Esophagus mucosa (tissue), 1 donor: ENCODE measurements at regions not wholly inside any gene's neighbourhood (a gene's known extent, or its start where the extent isn't known, plus 50 kb on each side); places are given as distances from the start of the nearest gene placed in this dataset.

Experiments used
- ATAC-seq: fragments of 200-7000 bp; cut with Tn5 transposase; one replicate; pipeline ENCODE4 v1.9.1; 2020
- donor health status: DM: yes; HTN: yes; CAD: no.

DNA sequence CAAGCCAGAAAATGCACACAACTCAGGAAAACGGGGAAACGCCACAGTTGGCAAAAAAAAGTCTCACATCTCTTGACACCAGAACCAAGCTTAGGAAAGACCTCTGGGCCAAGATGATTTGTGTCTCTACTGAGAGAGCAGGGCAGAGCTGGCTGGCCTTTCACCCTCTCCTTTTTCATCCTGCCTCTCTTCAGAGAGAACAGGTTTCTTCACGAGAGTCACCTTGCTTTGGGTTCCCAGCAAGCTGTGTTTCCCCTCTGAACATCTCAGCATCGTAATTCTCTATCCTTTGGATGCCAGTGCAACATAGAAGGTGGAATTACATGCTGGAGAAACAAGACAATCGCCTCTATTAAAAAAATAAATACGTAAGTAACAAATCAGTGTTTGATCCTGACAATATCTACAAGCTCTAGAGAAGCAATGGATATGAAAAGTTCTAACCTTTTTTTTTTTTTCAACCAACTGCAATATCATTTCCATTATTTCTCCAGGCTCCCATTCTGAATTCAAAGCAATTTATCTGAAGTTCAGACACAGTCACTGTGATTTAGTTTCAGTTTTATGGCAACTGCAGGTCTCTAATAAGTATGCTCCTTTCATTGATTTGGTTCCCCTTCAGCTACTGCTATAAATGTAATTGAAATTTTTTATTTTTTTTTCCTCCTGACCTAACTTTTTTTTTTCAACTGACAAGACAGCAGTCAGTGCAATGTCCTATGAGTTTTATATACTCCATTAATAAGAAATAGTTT lies 708.6 kb downstream of the DTWD2 start:
- ATAC-seq = no peak

DNA sequence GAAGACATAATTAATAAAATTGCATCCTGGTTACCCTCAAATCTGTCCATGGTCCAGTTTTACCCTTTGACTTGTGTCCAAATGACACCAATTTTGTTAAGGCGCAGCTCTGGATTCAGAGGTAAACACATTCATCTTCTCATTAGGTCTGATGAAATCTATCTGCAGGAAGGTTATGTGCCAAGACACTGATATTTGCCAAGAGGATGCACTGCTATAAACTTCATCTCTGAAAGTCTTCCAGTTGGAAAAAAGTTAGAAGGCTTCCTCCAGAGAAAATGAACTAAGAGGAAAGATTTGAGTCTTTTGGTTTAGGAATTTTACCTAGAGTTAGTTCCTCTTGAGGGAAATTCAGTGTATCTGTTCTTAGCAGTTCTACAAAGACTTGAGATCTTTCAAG lies 717.8 kb downstream of the DTWD2 start:
- no peak for ATAC-seq

DNA sequence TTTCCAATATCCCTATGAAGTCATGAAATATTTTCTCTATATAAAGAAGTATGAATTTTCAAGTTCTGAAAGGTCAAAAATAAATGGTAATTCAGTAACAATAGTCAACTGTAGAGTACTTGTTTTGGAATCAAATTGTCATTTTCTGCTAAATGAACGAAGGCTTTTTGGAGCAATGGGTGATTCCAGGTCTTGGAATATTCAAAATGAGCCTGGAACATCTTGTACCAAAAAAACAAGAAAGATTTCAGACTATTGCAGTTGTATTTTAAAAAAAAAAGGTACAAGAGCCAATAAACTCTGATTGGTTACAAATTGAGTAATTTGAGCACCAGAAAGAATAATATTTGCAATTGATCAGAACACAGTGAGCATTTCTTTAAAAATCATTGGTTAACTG lies 730.1 kb downstream of the DTWD2 start:
- ATAC-seq = no peak

DNA sequence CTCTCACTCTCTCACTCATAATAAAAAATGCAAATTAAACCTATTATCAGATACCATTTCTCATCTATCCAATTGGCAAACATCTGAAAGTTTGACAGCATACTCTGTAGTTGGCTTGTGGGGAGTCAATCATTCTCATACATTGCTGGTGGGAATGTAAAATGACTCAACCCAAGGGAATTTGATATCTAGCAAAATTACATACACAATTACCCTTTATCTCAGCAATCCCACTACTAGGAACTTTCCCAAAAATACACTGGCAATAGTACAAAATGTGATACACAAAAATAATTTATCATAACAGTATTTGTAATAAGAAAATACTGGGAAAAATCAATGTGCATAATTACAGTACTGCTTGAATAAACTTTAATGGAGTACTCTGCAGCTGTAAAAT lies 731.3 kb downstream of the DTWD2 start:
- ATAC-seq = no peak

DNA sequence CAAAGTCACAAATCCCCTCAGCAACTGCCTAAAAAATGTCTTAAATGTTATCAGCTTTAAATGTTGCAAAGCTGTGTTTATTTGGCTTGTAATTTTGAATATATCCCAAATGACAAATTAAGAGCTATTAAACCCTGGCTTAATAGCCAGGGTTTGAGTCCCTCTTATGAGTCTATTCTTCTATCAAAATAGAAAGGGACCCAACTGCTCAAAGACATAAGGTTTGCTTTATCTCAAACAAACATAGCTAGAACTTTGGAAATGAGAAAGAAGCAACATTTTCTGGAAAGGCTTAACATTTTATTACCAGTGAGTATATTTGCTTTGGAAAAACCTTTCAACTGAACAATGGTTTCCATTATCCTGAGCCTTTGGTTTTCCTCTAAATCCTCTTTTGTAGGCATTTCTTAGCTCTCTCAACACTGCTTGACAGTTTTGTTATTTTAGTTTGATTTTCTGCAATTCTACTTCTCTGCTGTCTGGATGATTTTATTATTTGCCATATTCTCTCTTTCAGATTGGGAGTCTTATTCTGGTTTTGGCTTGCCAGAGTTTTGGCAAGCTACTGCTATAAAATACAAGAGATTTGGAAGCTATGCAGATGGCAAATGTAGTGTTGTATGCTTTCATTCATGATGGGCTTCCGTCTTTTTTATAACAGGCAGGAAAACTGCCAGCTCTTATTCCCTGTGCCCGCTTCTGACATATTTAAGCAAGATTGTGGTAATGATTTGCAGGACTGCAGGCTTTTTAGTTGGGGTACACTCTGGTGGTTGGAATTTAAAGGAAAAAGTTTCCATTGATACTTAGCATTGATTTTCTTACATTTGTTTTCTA lies 734.9 kb downstream of the DTWD2 start:
- no peak for ATAC-seq

DNA sequence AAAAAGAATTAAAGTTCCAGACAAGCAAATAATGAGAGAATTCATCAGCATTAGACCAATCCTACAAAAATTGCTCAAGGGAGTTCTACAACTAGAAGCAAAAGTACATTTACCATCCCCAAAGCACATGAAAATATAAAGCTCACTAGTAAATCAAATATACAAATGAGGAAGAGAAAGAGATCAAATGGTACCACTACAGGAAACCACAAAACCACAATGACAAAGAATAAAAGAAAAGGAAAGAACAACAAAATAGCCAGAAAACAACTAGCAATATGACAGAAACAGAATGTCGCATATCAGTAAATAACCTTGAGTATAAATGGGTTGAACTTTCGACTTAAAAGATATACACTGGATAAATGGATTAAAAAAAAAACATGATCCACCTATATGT lies 739.0 kb downstream of the DTWD2 start:
- no peak for ATAC-seq

DNA sequence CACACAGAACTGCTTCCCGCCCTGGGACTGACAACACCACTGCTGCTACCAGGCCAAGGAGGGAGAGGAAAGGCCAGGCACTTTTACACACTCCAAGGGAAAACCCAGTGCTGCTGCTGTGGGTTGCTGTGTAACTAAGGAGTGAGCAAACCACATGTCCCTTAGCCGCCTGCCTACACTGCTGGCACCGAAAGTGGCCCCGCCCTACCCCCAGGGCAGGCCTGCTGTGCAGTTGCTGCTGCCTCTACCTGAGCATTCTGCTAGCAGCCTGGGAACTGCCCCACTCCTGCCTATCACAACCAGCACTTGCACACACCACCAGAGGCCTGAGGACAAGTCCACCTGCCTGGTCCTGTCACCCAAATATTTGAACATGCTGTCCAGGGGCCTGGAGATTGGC lies 740.9 kb downstream of the DTWD2 start:
- ATAC-seq = no peak

DNA sequence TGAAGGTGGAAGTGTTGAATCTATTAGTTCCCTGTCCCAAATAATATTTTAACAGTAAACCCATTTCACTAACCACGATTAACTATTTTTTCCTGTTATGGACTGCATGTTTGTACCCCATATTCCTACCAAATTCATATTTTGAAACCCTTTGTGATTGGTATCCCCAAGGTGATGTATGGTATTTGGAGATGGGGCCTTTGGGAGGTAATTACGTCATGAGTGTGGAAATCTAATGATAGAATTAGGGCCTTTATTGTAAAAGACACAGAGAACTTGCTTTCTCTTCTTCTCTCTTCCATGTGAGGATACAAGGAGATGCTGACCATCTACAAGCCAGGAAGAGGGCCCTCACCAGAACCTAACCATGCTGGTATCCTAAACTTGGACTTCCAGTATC lies 744.7 kb downstream of the DTWD2 start:
- ATAC-seq = no peak

DNA sequence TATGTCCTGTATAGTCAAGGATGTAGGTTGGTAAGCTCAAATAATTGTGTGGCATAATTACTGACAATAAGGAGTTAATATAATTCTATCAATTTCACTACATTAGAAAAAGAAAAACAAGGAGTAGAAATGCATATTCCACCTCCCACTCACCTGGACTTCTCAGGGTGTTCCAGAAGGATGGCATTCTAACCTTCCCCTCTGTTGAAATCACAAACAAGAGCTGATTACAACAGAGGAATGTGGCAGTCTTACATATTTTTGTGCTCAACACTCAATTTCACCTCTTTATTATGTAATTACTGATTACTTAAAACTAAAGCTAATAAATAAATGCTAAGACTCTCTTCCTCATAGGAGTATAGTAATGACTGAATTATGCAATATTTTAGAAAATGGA lies 745.3 kb downstream of the DTWD2 start:
- ATAC-seq = no peak

DNA sequence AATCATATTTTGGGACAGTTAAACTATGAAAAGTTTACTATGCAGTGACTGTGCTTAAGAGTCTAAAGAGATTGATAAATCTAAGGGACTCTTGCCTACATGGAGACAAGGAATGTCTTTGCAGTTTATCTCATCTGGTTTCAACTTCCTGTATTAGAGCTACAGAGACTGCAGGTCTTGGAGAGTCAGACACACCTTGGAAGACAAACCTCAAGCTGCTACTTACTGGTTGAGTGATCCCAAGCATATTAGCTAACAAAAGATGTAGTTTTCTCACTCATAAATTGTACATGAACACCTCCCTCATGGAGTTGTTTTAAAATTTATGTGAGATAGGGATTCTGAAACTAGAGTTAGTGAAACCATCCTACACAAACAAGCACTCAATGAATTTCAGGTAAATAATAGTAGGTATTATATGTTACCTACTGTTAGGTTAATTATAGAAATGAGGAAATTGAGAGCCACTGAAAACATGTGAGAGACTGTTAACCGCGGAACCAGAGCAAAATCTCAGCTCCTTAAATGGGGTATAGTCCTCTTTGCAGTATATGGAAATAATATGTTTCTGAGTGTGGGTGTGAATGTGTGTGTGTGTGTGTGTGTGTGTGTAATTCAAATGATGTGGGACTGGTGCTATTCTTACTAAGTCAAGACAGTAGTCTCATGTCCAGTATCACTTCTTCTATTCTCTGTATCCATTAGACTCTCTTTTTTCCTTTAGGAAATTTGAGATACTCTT lies 752.1 kb downstream of the DTWD2 start:
- no peak for ATAC-seq

DNA sequence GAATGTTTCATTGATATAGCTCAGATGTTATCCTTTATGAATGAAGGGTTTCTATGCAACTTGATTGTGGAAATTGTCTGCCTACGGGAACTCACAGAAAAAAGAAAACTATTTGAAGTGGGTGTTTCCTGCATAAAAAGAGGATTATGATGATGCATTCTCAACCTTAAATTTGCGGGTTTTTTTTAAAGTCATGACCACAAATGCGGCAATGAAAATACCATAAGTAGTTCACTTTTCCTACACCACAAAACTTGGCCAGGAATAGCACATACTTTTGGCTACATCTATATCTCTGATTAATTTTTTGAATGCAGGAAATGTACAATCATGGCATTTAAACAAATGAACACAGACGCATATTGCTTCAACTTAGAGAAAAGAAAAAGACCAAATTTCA lies 754.7 kb downstream of the DTWD2 start:
- no peak for ATAC-seq

DNA sequence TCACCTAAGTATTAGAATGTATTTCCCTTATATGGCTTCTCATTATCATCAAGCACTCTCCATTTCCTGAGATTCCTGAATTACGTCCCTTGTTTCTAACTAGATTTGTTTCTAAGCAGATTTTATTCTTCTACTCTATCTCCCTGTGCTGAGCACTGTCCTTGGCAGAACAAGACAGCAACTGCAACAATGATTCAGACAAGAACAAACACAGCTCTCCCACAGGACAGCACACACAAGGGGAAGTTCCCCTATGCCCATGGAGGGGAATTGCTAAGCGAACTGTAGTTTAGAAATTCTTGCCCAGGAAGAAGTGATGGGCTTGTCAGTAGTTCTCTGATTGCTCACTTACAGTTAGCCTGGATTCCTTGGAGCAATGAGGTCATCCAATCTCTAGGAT lies 759.9 kb downstream of the DTWD2 start:
- ATAC-seq = no peak

DNA sequence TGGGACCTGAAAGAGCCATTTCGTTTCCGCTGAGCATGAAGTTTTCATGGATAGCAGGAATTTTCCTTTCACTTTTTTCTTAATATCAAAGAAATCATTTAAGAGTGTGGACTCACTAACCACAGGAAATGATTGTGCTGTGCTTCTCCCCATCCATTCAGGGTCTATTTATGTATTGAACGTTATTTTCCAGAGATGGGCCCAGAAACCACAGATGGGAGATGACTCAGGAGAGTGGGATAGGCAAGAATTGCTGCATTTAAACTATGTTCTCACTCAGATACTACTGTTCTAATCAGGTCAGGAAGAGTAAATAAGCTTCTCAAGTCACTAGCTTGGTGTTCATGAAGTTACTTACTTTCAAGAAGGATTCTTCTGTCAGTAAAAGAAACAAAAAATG lies 763.8 kb downstream of the DTWD2 start:
- ATAC-seq = no peak

DNA sequence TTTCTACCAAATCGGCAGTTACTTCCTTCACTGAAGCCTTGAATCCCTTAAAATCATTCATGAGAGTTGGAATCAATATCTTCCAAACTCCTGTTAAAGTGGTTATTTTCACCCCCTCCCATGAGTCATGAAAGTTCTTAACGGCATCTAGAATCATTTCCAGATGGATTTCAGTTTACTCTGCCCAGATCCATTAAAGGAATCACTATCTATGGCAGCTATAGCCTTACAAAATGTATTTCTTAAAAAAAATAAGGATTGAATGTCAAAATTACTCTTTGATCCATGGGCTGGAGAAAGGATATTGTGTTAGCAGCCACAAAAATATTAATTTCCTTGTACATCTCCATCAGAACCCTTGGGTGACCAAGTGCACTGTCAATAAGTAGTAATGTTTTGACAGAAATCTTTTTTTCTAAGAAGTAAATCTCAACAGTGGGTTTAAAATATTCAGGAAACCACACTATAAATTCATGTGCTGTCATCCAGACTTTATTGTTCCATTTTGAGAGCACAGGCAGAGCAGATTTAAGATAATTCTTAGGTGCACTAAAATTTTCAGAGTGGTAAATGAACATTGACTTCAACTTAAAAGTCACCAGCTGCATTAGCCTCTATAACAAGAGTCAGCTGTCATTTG lies 767.7 kb downstream of the DTWD2 start:
- ATAC-seq = no peak

DNA sequence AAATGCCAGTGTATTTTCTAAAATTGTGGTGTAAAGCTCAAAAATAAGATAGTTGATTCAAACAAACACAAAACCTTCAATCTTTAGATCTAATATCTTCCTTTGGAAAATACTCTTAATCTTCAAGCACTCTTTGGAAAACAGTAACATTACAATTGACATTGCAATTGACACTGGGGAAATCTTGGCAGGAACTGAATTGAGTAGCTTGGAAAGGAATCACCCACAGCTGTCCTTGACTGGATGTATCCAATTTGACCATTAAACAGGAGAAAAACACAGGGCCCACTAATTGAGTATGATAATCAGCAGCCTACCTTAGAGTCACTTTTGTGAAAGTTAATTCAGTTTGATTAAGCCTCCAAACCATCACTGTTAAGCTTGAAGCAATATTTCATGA lies 776.7 kb downstream of the DTWD2 start:
- ATAC-seq = no peak

DNA sequence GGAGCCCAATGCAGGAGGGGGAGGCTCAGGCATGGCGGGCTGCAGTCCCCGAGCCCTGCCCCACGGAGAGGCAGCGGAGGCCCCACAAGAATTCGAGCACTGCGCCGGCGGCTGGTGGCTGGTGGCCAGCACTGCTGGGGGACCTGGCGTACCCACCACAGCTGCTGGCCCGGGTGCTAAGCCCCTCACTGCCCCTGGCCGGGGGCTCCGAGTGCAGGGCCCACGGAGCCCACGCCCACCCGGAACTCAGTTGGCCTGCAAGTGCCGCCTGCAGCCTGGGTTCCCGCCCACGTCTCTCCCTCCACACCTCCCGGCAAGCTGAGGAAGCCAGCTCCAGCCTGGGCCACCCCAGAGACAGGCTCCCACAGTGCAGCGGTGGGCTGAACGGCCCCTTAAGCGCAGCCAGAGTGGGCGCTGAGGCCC lies 780.3 kb downstream of the DTWD2 start:
- no peak for ATAC-seq

DNA sequence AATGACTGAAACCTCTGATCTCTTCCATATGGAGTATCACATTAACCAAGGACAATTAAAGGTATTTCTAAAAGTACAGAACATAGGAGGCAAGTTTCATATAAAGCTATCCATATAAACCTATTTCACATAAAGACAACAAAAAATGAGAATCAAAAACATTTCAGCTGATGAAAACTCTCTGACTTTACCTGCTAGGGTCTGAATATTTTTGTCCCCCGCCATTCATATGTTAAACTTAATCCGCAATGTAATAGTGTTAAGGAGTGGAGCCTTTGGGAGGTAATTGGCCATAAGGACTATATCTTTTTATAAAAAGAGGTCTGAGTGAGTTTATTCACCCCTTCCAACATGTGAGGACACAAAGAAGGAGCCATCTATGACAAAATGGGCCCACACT lies 788.5 kb downstream of the DTWD2 start:
- no peak for ATAC-seq

DNA sequence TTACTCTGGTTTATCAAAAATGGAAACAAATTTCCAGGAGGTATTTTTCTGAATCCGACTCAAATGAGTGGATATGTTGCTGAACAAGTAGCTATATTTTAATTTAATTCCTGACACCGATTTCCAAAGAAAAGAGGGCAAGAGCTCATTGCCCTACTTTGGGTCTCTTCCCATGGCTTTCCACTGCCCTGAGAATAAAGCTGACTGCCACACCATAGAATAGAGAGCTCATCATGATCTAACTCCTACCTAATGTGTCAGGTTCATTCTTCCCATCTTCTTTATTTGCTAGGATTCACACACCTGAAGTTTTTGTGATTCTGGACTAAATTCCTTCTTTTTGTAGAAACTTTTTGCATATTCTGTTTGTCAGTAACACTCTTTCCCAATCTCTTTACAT lies 792.1 kb downstream of the DTWD2 start:
- ATAC-seq = no peak

DNA sequence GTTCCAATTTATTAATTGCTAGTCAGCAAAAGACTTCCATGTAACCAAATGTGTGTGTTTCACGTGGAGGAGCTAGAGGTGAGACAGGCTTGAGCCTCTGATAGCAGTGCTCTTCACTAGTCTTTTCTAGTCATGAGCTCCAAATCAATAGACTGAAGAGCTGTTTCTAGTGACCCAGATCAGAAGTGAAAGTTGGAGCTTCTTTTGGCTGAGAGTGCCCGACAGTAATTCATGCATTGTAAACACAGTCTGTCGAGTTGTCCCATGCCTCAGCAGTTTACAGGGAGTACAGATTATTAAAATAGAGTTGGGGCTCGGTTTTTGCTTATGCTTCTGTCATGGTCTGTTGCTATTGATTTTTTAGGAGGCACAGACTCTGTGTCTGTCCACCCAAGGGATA lies 793.1 kb downstream of the DTWD2 start:
- ATAC-seq = no peak

DNA sequence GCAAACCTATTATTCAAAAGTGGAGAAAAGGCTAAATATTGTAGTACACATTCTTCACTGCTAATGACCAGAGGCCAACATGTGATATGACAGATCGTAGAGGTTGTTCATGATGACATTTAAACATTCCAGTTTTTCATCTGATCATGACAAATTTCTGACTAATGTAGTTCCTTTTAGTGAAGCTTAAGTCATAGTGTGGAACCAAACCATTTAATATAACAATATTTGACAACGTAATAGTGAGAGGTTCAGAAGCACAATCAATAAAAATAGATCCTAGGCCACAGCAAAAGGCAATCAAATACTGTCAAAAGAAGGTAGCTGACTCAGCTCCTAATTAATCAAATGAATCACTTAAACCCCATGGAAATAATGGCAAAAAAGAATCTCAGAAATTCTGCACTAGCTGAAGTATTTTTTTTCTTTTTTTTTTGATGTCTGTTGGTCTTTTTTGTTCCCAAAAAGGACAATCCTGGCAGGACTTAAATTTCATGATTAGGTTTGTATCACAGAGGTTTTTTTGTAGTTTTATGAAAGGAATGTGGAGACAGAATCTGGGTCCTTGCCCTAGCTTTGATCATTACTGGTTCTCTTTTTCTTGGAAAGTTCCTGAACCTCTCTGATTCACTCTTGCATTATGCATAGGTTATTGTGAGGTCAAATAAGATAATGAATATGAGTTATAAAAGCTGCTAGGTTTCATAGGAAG lies 795.0 kb downstream of the DTWD2 start:
- no peak for ATAC-seq

DNA sequence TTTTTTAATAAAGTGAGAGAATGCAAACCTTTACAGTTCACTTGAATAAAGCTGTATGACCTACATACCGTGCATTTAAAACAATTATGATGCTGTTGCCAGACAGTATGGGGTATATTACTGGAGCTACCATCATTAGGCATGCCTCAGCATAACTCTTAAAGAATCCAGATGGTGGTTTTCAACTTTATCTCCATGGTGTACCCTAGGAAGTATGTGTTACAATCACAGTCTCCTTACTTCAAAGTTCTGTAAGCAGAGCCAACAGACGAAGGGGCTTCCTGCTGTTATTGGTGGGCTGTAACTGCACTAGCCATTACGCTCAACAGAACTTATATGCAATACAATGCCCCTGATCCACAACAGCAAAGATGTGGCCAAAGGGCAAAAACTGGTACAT lies 803.3 kb downstream of the DTWD2 start:
- ATAC-seq = no peak

DNA sequence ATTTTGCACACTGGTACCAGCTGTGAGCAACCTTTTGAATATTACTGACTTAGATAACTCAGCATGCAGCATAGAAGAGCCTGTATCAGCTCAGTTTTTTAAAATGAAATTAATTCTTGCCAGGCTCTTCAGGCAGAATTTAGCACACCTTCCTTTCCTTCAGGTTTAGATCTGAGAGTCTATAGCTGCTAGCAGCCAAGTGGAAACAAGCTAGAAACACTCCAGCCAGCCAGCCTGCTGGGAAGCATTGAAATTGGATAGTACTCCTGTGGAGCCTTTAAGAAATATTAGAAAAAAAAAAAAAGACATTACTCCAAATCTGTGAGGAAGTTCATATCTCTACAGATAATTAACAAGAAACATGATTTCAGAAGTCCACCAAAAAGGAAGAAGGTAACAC lies 812.2 kb downstream of the DTWD2 start:
- ATAC-seq = no peak
